OCI-LY3 (cell line): ENCODE measurements at regions not wholly inside any gene's neighbourhood (a gene's known extent, or its start where the extent isn't known, plus 50 kb on each side); places are given as distances from the start of the nearest gene placed in this dataset.
"Not testable (repeated sequence)": the region's sequence is repeated elsewhere in the genome, so short reads cannot be mapped to it uniquely, and the experiment has no call there.

Experiments used
- H2AFZ ChIP-seq: fragments of 200-600, 300-600 bp; shearing (Covaris generic); 2 replicates; pipeline ENCODE4 v1.6.0; 2014; ENCODE audit warnings: antibody characterized with exemption, low read depth, low read length
- H3K27ac ChIP-seq: fragments of 200-600, 300-600 bp; sonication (generic); 2 replicates; pipeline ENCODE4 v1.5.1; 2014; ENCODE audit warnings: mild to moderate bottlenecking, low read length, moderate library complexity, mixed read lengths
- H3K27me3 ChIP-seq: fragments of 200-600, 300-600 bp; sonication (generic); 2 replicates; pipeline ENCODE4 v1.6.1; 2014; ENCODE audit warnings: low read depth, low read length, mixed read lengths
- H3K36me3 ChIP-seq: fragments of 200-600, 300-600 bp; sonication (generic); replicated peaks from 2 replicates; pipeline ENCODE3; 2014; ENCODE audit warnings: low read depth, low read length, mixed read lengths
- H3K4me1 ChIP-seq: fragments of 300-600, 200-600 bp; sonication (generic); 2 replicates; pipeline ENCODE4 v1.6.1; 2014; ENCODE audit warnings: low read length, mixed read lengths
- H3K4me2 ChIP-seq: fragments of 200-600, 300-600 bp; sonication (generic); 2 replicates; pipeline ENCODE4 v1.6.1; 2014; ENCODE audit warnings: low read length, mixed read lengths
- H3K4me3 ChIP-seq: fragments of 300-600, 200-600 bp; sonication (generic); 2 replicates; pipeline ENCODE4 v1.5.1; 2014; ENCODE audit warnings: antibody characterized with exemption, mild to moderate bottlenecking, low read length, moderate library complexity
- H3K79me2 ChIP-seq: fragments of 300-600, 200-600 bp; shearing (Covaris generic); 2 replicates; pipeline ENCODE4 v1.6.1; 2014; ENCODE audit warnings: mild to moderate bottlenecking, low read length, mixed read lengths
- H3K9ac ChIP-seq: fragments of 300-600, 200-600 bp; shearing (Covaris generic); 2 replicates; pipeline ENCODE4 v1.6.0; 2014; ENCODE audit warnings: mild to moderate bottlenecking, low read length, moderate library complexity
- H3K9me3 ChIP-seq: fragments of 200-600, 300-600 bp; shearing (Covaris generic); 2 replicates; pipeline ENCODE4 v1.6.1; 2014; ENCODE audit warnings: low read length, mixed read lengths; ENCODE audit not compliant: insufficient read depth
- H4K20me1 ChIP-seq: fragments of 200-600, 300-600 bp; sonication (generic); 2 replicates; pipeline ENCODE4 v1.6.1; 2016; ENCODE audit warnings: low read length, mixed read lengths; ENCODE audit not compliant: insufficient read depth
- CTCF ChIP-seq: fragments of 200-600, 300-600 bp; sonication (generic); IDR thresholded peaks from 2 replicates; pipeline ENCODE4 v1.5.1; 2014; ENCODE audit warnings: antibody characterized with exemption, low read length, low read depth
- EZH2phosphoT487 ChIP-seq: fragments of 200-600 bp; shearing (Covaris generic); IDR thresholded peaks from 2 replicates; pipeline ENCODE4 v1.6.1; 2018; ENCODE audit warnings: antibody characterized with exemption, mixed run types, low read depth

DNA sequence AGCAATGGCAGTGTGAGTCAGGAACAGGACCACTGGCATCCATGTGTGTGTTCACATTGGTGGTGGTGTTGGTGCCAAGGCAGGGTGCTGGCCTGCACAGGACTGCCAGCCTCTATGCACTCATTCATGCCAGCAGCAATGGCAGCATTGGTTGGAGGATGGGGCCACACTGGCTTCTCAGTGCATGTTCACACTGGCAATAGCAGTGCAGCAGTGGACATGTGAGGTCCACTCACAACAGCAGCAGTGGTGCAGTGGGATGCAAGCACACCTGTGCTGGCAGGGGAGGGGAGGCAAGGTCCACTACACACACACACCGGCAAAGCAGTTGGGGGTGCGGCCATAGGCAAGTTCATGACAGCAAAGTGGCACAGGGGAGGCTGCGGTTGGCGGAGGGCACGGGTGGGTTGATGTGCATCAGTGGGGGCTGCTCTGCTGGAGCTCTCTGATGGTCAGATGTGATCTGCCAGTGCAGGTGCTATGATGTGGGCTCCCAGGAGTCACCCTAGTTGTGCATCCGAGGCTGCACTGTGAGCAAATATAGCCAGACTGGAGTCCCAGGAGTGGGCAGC lies 57.8 kb upstream of the TNKS2 start:
- H3K9ac ChIP-seq = no peak overlapping the region
- peaks cover 5% of the 10 kb centered on the region; the same call in 1 of the 2 replicates for H3K27me3 ChIP-seq
- no peak overlapping the region for H2AFZ ChIP-seq

GRCh38 chr10:91732265-91732664 lies 66.0 kb upstream of the TNKS2 start:
- not testable (repeated sequence) for H3K27ac ChIP-seq, H3K4me2 ChIP-seq, H4K20me1 ChIP-seq, H3K9ac ChIP-seq, H3K27me3 ChIP-seq, H3K36me3 ChIP-seq, H3K9me3 ChIP-seq, H3K4me1 ChIP-seq, H3K4me3 ChIP-seq, H3K79me2 ChIP-seq, H2AFZ ChIP-seq

More for the DNA sequence above, 57.8 kb upstream of the TNKS2 start:
- H3K4me1 ChIP-seq = peaks cover 6% of the 10 kb centered on the region
- H3K36me3 ChIP-seq = no peaks in the 10 kb centered on the region
- H4K20me1 ChIP-seq = no peaks in the 10 kb centered on the region
- no peak overlapping the region for H3K4me3 ChIP-seq
- no peaks in the 10 kb centered on the region for H3K9me3 ChIP-seq
- no peaks in the 10 kb centered on the region for H3K79me2 ChIP-seq
- no peak overlapping the region for H3K27ac ChIP-seq
- TF ChIP-seq CTCF (no peak), EZH2phosphoT487 (no peak)
- no peak overlapping the region for H3K4me2 ChIP-seq

- not testable (repeated sequence) for H3K27me3 ChIP-seq, H2AFZ ChIP-seq, H3K27ac ChIP-seq, H3K4me3 ChIP-seq, H3K79me2 ChIP-seq, H3K9me3 ChIP-seq, H3K4me2 ChIP-seq, H3K9ac ChIP-seq, H3K36me3 ChIP-seq, H3K4me1 ChIP-seq, H4K20me1 ChIP-seq
Observed at GRCh38 chr10:91729339-91729738, 68.9 kb upstream of the TNKS2 start.

DNA sequence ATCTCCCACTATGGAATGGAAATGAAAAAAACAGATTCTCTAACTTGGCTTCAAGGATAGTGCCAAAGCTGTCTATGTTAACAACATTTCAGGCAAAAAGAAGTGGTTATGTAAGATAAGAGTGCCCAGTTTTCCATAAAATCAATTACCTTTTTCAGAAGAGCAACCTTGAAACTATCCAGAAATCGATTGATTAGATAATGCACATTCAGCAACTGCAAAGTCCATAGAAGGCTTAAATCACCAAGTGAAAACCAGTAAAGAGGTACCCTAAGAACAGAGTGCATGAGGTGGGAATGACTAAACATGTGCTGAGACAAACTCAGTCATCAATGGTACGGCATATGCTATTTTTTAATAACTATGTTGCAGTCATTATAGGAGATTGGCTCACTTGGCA lies 71.9 kb upstream of the TNKS2 start:
- H3K9ac ChIP-seq = no peak overlapping the region
- H3K79me2 ChIP-seq = no peaks in the 10 kb centered on the region
- H3K4me3 ChIP-seq = no peak overlapping the region
- no peak overlapping the region for H3K27ac ChIP-seq
- H3K36me3 ChIP-seq = no peaks in the 10 kb centered on the region
- no peaks in the 10 kb centered on the region for H3K27me3 ChIP-seq
- no peak overlapping the region for H3K4me2 ChIP-seq
- H4K20me1 ChIP-seq = no peaks in the 10 kb centered on the region
- no peak for TF ChIP-seq EZH2phosphoT487
- no peak for TF ChIP-seq CTCF
- no peaks in the 10 kb centered on the region for H3K4me1 ChIP-seq
- H2AFZ ChIP-seq = no peak overlapping the region
- H3K9me3 ChIP-seq = no peaks in the 10 kb centered on the region

DNA sequence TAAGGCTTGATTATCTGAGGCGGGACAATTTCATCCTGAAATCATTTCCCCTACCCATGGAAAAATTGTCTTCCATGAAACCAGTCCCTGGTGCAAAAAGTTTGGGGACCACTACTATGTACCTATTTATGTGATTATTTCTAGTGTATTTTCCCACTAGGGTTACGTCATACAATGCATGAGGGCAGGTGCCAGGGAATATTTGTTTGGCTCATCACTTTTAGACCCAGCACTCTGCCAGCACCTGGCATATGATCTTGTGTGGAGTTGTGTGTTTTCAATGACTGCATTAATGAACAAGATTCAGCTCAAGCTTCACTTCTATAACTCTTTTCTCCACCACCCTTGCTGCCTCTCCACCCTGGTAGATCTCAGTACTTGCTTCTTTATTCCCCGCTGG lies 73.3 kb upstream of the TNKS2 start:
- no peaks in the 10 kb centered on the region for H4K20me1 ChIP-seq

More for the DNA sequence above, 73.3 kb upstream of the TNKS2 start:
- H3K4me1 ChIP-seq = no peaks in the 10 kb centered on the region
- no peaks in the 10 kb centered on the region for H3K27me3 ChIP-seq
- no peak overlapping the region for H3K9ac ChIP-seq
- H3K4me3 ChIP-seq = no peak overlapping the region
- H2AFZ ChIP-seq = no peak overlapping the region
- H3K79me2 ChIP-seq = no peaks in the 10 kb centered on the region
- H3K9me3 ChIP-seq = no peaks in the 10 kb centered on the region
- H3K27ac ChIP-seq = no peak overlapping the region
- H3K4me2 ChIP-seq = no peak overlapping the region
- no peak for TF ChIP-seq CTCF
- TF ChIP-seq EZH2phosphoT487 = no peak
- H3K36me3 ChIP-seq = no peaks in the 10 kb centered on the region
